ENCODE measurements at regions not wholly inside any gene's neighbourhood (a gene's known extent, or its start where the extent isn't known, plus 50 kb on each side); places are given as distances from the start of the nearest gene placed in this dataset.
A peak's percentile ranks its signal among the peaks of the same experiment; 100 is the strongest.

GRCh38 chrX:137194164-137194563 is 160.4 kb upstream of the GPR101 start:
- DNase-seq (ENCODE audit: low read depth): no peak
- peak; percentile 27 for TF ChIP-seq CTCF (conservative IDR thresholded peaks at IDR 0.05; ENCODE audit: low read depth, low read length)
- no peak overlapping the region for H3K4me3 ChIP-seq (ENCODE audit: low read length)

- DNase-seq (ENCODE audit: low read depth): no peak
- no peak for TF ChIP-seq CTCF (conservative IDR thresholded peaks at IDR 0.05; ENCODE audit: low read depth, low read length)
- H3K4me3 ChIP-seq (ENCODE audit: low read length): no peak overlapping the region
Measured at GRCh38 chrX:137187540-137187939, 153.7 kb upstream of the GPR101 start.

GRCh38 chrX:137178392-137178791 is 144.6 kb upstream of the GPR101 start:
- H3K4me3 ChIP-seq (ENCODE audit: low read length): no peak overlapping the region
- no peak for TF ChIP-seq CTCF (conservative IDR thresholded peaks at IDR 0.05; ENCODE audit: low read depth, low read length)
- no peak for DNase-seq (ENCODE audit: low read depth)

GRCh38 chrX:137172317-137172948 is 138.6 kb upstream of the GPR101 start:
- no peak for DNase-seq (ENCODE audit: low read depth)
- TF ChIP-seq CTCF (conservative IDR thresholded peaks at IDR 0.05; ENCODE audit: low read depth, low read length): no peak
- no peak overlapping the region for H3K4me3 ChIP-seq (ENCODE audit: low read length)

GRCh38 chrX:137171626-137172025 is 137.8 kb upstream of the GPR101 start:
- no peak for TF ChIP-seq CTCF (conservative IDR thresholded peaks at IDR 0.05; ENCODE audit: low read depth, low read length)
- no peak for DNase-seq (ENCODE audit: low read depth)
- H3K4me3 ChIP-seq (ENCODE audit: low read length): no peak overlapping the region

GRCh38 chrX:137166591-137166990 is 132.8 kb upstream of the GPR101 start:
- no peak for DNase-seq (ENCODE audit: low read depth)
- no peak overlapping the region for H3K4me3 ChIP-seq (ENCODE audit: low read length)
- no peak for TF ChIP-seq CTCF (conservative IDR thresholded peaks at IDR 0.05; ENCODE audit: low read depth, low read length)

GRCh38 chrX:137164329-137164728 is 130.5 kb upstream of the GPR101 start:
- no peak overlapping the region for H3K4me3 ChIP-seq (ENCODE audit: low read length)
- DNase-seq (ENCODE audit: low read depth): no peak
- TF ChIP-seq CTCF (conservative IDR thresholded peaks at IDR 0.05; ENCODE audit: low read depth, low read length): no peak
